ENCODE measurements at regions not wholly inside any gene's neighbourhood (a gene's known extent, or its start where the extent isn't known, plus 50 kb on each side); places are given as distances from the start of the nearest gene placed in this dataset.

- TF ChIP-seq, protein P1, sequence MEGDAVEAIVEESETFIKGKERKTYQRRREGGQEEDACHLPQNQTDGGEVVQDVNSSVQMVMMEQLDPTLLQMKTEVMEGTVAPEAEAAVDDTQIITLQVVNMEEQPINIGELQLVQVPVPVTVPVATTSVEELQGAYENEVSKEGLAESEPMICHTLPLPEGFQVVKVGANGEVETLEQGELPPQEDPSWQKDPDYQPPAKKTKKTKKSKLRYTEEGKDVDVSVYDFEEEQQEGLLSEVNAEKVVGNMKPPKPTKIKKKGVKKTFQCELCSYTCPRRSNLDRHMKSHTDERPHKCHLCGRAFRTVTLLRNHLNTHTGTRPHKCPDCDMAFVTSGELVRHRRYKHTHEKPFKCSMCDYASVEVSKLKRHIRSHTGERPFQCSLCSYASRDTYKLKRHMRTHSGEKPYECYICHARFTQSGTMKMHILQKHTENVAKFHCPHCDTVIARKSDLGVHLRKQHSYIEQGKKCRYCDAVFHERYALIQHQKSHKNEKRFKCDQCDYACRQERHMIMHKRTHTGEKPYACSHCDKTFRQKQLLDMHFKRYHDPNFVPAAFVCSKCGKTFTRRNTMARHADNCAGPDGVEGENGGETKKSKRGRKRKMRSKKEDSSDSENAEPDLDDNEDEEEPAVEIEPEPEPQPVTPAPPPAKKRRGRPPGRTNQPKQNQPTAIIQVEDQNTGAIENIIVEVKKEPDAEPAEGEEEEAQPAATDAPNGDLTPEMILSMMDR (IDR thresholded peaks at IDR 0.05): no peak
- TF ChIP-seq POLR2A (IDR thresholded peaks at IDR 0.05): no peak
Measured at GRCh38 chr15:38878926-38879325, 314.3 kb upstream of the RASGRP1 start.
